ENCODE measurements at regions not wholly inside any gene's neighbourhood (a gene's known extent, or its start where the extent isn't known, plus 50 kb on each side); places are given as distances from the start of the nearest gene placed in this dataset.
A peak's percentile ranks its signal among the peaks of the same experiment; 100 is the strongest.

DNA sequence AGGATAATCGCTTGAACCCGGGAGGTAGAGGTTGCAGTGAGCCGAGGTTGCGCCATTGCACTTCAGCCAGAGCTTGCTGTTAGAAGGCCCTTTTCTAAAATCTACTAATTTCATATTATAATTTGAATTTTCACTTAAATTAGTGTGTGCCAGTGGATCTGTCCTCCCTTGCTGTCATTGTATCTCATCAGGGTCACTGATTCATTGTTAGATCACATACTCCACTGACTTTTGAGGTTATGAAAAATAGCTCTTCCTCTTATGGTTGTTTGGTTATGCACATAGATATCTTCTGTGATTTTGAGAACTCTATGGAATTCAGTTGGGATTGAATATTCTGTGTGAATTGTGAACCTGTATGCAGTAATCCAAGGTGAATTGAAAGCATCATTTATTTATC lies 53.1 kb upstream of the TULP4 start:
- Histone ChIP-seq H3K27ac (ENCODE audit: low read length) (no peak overlapping the region), H3K9me3 (ENCODE audit: control insufficient read depth, insufficient read depth, low read depth, low read length) (no peaks in the 10 kb centered on the region), H3K4me1 (ENCODE audit: control insufficient read depth, insufficient read depth, low read length) (no peaks in the 10 kb centered on the region), H3K36me3 (ENCODE audit: control insufficient read depth, insufficient read depth, low read length) (no peaks in the 10 kb centered on the region), H3K27me3 (ENCODE audit: control insufficient read depth, insufficient read depth, low read length) (no peaks in the 10 kb centered on the region), H3K4me3 (ENCODE audit: low read depth in 2 of 2, low read length in 2 of 2) (no peak overlapping the region)
- TF ChIP-seq POLR2AphosphoS5 (IDR thresholded peaks at IDR 0.05; ENCODE audit: low read depth, low read length) (no peak), TCF7L2 (IDR thresholded peaks at IDR 0.05; ENCODE audit: low read depth, low read length) (no peak), SIN3A (IDR thresholded peaks at IDR 0.05; ENCODE audit: borderline replicate concordance, insufficient read depth, low read depth, low read length) (no peak), REST (IDR thresholded peaks at IDR 0.05; ENCODE audit: insufficient read depth in 1 of 2, low read depth in 2 of 2, low read length in 1 of 2) (no peak), CTCF (IDR thresholded peaks at IDR 0.05) (no peak)
- in situ Hi-C loops (cut with HindIII; ENCODE audit: low pct_unique_long_range_greater_than_20kb, low sequenced_read_pairs): no loop called here
- POLR2A ChIA-PET: no interaction called here
- CTCF ChIA-PET: no interaction called here
- BruUV-seq (replicated peaks): no TSS peak
- ATAC-seq (no peak), DNase-seq (ENCODE audit: low read depth, low spot score) (no peak)
- intact Hi-C loops (cut with micrococcal nuclease; ENCODE audit: unreplicated experiment): no loop called here

GRCh38 chr6:158259845-158260244 lies 52.4 kb upstream of the TULP4 start:
- POLR2A ChIA-PET: interaction anchor here (0.6 kb wide), 1 partner anchor 22 kb away, joined by 5 read pairs; no protein-coding TSS in a partner anchor
- ATAC-seq (no peak), DNase-seq (ENCODE audit: low read depth, low spot score) (no peak)
- H3K4me3 ChIP-seq (ENCODE audit: low read depth in 2 of 2, low read length in 2 of 2): no peak overlapping the region
- CTCF ChIA-PET: no interaction called here
- no peaks in the 10 kb centered on the region for H3K27me3 ChIP-seq (ENCODE audit: control insufficient read depth, insufficient read depth, low read length)
- no peak overlapping the region for H3K27ac ChIP-seq (ENCODE audit: low read length)
- H3K9me3 ChIP-seq (ENCODE audit: control insufficient read depth, insufficient read depth, low read depth, low read length): no peaks in the 10 kb centered on the region
- BruUV-seq (replicated peaks): TSS peak; percentile 7
- no peaks in the 10 kb centered on the region for H3K4me1 ChIP-seq (ENCODE audit: control insufficient read depth, insufficient read depth, low read length)
- no peaks in the 10 kb centered on the region for H3K36me3 ChIP-seq (ENCODE audit: control insufficient read depth, insufficient read depth, low read length)
- intact Hi-C loops (cut with micrococcal nuclease; ENCODE audit: unreplicated experiment) (no loop called here), in situ Hi-C loops (cut with HindIII; ENCODE audit: low pct_unique_long_range_greater_than_20kb, low sequenced_read_pairs) (no loop called here)
- TF ChIP-seq SIN3A (IDR thresholded peaks at IDR 0.05; ENCODE audit: borderline replicate concordance, insufficient read depth, low read depth, low read length) (no peak), POLR2AphosphoS5 (IDR thresholded peaks at IDR 0.05; ENCODE audit: low read depth, low read length) (no peak), REST (IDR thresholded peaks at IDR 0.05; ENCODE audit: insufficient read depth in 1 of 2, low read depth in 2 of 2, low read length in 1 of 2) (no peak), TCF7L2 (IDR thresholded peaks at IDR 0.05; ENCODE audit: low read depth, low read length) (no peak), CTCF (IDR thresholded peaks at IDR 0.05) (no peak)

All from Panc1 (cell line).